Cardiac fibroblast (primary cell): ENCODE measurements at regions not wholly inside any gene's neighbourhood (a gene's known extent, or its start where the extent isn't known, plus 50 kb on each side); places are given as distances from the start of the nearest gene placed in this dataset.

Experiments
- DNase-seq, 2 donors: peaks; one replicate each; pipeline versions ENCODE4 v3.0.0 to v3.0.0-alpha.2; 2010; ENCODE audit warnings: low read depth in 2 of 2
- H3K4me3 ChIP-seq, 2 donors: replicated peaks in 1 of 2; 1 replicate in 1 of 2; 2 replicates in 1 of 2; pipeline ENCODE4 v1.5.1; 2011; ENCODE audit warnings: low read depth in 2 of 2, low read length in 2 of 2, mild to moderate bottlenecking in 2 of 2, moderate library complexity in 1 of 2
- TF ChIP-seq, protein P1 (sequence below): IDR thresholded peaks from one replicate; pipeline ENCODE4 v1.5.1; 2011; ENCODE audit warnings: low read depth, mild to moderate bottlenecking, low read length, inconsistent platforms

DNA sequence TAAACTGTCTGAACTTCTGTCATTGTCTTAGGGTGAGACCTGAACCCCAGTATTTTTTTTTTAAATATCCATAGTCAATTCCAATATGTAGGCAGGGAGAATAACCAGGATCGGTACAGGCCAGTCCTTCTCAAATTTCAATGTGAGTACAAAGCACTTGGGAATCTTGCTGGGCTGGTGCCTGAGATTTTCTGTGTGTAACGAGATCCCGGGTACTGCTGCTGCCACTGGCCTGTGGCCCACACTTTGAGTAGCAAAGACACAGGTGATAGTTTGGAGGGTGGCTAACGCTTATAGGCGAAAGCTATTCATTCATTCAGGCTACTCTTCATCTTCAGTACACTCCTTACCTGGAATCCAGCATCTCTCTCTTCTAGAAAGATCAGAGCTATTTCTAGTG lies 923.6 kb upstream of the TENM3 start:
- TF ChIP-seq, protein P1, sequence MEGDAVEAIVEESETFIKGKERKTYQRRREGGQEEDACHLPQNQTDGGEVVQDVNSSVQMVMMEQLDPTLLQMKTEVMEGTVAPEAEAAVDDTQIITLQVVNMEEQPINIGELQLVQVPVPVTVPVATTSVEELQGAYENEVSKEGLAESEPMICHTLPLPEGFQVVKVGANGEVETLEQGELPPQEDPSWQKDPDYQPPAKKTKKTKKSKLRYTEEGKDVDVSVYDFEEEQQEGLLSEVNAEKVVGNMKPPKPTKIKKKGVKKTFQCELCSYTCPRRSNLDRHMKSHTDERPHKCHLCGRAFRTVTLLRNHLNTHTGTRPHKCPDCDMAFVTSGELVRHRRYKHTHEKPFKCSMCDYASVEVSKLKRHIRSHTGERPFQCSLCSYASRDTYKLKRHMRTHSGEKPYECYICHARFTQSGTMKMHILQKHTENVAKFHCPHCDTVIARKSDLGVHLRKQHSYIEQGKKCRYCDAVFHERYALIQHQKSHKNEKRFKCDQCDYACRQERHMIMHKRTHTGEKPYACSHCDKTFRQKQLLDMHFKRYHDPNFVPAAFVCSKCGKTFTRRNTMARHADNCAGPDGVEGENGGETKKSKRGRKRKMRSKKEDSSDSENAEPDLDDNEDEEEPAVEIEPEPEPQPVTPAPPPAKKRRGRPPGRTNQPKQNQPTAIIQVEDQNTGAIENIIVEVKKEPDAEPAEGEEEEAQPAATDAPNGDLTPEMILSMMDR: no peak
- DNase-seq: no peak
- H3K4me3 ChIP-seq: no peak overlapping the region

DNA sequence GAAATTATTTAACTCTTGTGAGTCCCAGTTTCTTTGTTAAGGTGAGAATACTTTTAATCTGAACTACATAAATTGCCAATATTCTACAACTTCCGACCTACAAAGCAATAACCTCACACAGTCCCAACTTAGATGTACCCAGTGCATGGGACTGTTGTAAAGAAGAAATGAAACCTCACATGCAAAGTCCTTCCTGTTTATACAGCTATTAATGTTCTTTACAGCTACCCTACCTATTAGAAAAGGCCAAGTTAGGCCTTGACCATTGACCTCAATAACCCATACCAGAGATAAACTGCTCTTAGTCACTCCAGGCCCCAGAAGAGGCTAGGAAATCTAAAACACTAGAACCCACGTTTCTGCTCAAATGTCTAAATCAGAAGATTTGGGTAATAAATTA lies 920.1 kb upstream of the TENM3 start:
- H3K4me3 ChIP-seq: no peak overlapping the region
- no peak for DNase-seq
- TF ChIP-seq, protein P1: no peak

DNA sequence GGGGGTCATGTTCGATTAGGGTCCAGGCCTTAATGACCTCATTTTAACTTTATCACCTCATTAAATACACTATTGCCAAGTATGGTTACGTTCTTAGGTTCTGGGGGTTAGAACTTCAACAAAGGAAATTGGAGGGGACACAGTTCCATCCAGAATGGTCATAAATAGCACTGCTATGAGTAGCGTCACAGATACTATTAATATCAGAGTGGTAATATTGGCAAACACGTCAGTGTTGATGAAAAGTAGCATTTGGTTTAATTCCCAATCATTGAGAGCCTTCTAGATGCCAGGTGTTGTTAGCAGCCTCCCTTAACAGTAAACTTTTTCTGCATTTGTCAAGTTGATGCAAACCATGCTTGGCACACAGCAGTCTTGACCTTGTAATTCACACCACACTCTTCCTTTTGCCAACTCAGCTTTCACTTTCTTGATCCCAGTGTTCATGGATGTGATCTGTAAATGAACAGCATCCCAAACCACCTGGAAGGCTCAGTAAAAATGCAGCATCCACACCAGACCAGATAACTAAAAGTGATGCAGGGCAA lies 912.5 kb upstream of the TENM3 start:
- TF ChIP-seq, protein P1: no peak
- DNase-seq: no peak
- H3K4me3 ChIP-seq: no peak overlapping the region

DNA sequence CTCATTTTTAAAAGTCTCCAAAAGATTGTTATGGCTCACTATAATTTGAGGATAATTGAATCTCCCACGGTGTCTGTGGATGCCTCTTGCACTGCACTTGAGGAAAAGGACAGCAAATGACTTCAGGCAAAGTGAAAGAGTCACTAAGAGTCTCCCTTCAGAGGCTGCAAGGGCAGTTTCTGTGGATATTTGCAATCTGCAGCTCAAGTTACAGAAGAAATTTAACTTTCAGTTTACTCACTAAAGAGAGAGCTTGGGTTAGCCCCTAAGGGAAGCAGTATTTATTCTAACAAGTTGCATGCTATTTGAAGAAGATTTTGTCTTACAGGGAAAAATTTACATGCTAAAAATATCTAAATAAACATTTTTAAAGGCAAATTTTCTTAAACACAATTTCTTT lies 912.0 kb upstream of the TENM3 start:
- TF ChIP-seq, protein P1: no peak
- DNase-seq: no peak
- no peak overlapping the region for H3K4me3 ChIP-seq

DNA sequence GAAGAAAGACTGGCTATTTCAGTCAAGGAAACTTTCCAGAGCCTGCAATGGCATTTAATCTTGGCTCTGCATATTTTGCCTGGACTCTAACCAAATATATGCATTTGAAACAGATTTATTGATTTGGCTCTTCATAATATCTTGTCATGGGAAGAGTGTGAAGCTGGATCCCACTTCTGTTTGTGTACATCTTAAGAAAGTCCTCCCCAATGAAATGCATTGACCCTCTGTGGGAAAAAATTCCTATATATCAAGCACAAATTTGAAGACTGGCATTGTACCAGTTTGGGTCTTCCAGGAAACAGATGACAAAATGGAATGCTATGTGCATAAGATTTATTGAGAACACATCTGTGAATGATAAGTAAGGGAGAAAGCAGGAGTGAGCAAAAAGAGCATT lies 897.3 kb upstream of the TENM3 start:
- TF ChIP-seq, protein P1: no peak
- H3K4me3 ChIP-seq: no peak overlapping the region
- no peak for DNase-seq

DNA sequence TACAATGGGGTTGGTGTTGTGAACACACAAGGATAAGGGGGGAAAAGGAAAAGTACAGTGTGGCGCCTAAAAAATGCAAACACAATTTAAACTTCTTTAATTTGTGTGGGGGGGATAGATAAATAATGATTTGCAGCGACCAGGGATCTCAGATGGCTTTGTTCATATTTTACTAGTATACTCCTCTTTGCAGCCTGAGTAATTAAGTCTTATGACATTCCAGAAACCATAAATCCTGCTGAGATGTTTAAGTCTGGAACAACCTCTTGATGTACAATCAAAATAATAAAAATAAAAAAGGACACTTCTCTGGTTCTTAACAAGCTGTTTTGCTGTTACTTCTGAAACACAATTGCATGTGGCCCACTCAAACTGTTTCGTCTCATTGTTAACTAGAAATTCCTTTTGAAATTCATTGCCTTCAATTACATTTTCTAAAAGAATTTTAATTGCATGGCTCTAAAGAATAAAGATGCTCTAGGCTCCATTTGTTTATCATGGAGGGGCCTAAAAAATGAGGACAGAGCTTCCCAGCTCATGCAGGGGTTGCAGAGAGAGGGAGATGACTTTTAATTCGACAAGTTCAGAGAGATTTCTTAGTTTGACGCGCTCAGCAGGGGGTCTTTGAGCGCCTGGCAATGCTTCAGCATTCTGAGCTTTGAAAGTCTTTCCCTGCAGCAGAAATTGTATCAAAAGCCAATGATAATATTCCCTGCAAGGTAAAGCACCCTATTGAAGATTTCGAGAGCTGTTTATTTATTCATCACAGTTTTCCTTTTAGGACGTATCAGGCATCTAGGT lies 892.4 kb upstream of the TENM3 start:
- DNase-seq: no peak
- TF ChIP-seq, protein P1: no peak
- no peak overlapping the region for H3K4me3 ChIP-seq

DNA sequence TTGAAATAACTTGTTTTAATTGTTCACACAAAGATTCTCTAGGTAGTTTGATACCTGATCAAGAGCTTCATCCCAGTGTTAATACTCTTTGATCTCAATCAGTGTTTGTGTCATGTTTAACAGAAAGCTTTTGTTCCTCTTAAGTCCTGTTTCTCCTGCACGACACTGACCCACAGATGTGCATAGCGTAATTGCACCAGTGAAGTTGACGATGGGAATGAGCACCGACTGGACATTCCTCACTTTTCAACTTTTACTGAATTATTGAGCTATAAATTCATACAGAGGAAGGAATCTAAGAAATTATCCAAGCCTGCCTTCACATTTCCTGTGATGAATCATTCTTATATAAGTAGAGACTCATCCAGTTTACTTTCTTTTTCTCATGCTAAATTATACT lies 878.7 kb upstream of the TENM3 start:
- no peak overlapping the region for H3K4me3 ChIP-seq
- TF ChIP-seq, protein P1: no peak
- no peak for DNase-seq
